Esophagus squamous epithelium (tissue), 4 donors: ENCODE measurements at regions not wholly inside any gene's neighbourhood (a gene's known extent, or its start where the extent isn't known, plus 50 kb on each side); places are given as distances from the start of the nearest gene placed in this dataset.
"Not testable (repeated sequence)": the region's sequence is repeated elsewhere in the genome, so short reads cannot be mapped to it uniquely, and the experiment has no call there.

Experiments used
- CTCF ChIP-seq, 6 experiments: fragments of 450-650 bp in 4 of 6; fragments of 200-600 bp in 2 of 6; sonication (generic) in 2 of 6; IDR thresholded peaks; one replicate each; pipeline ENCODE4 v1.5.1; 2016 to 2019; ENCODE audit warnings: antibody characterized with exemption in 6 of 6, mild to moderate bottlenecking in 4 of 6, moderate library complexity in 4 of 6
- POLR2A ChIP-seq, 4 donors: fragments of 450-650 bp; IDR thresholded peaks; one replicate each; pipeline ENCODE4 v1.6.1; 2017; ENCODE audit warnings: antibody characterized with exemption in 4 of 4, mild to moderate bottlenecking in 4 of 4, moderate library complexity in 3 of 4

GRCh38 chr2:193142467-193142866, 947.7 kb upstream of the TMEFF2 start:
- TF ChIP-seq CTCF, POLR2A (IDR thresholded peaks at IDR 0.05): not testable (repeated sequence)
